GM21515 (cell line): ENCODE measurements at regions not wholly inside any gene's neighbourhood (a gene's known extent, or its start where the extent isn't known, plus 50 kb on each side); places are given as distances from the start of the nearest gene placed in this dataset.
"Not testable (repeated sequence)": the region's sequence is repeated elsewhere in the genome, so short reads cannot be mapped to it uniquely, and the experiment has no call there.

Source experiments
- ATAC-seq: cut with Tn5 transposase; IDR thresholded peaks from one replicate; pipeline ENCODE4 v1.9.1; 2021; ENCODE audit not compliant: unreplicated experiment

DNA sequence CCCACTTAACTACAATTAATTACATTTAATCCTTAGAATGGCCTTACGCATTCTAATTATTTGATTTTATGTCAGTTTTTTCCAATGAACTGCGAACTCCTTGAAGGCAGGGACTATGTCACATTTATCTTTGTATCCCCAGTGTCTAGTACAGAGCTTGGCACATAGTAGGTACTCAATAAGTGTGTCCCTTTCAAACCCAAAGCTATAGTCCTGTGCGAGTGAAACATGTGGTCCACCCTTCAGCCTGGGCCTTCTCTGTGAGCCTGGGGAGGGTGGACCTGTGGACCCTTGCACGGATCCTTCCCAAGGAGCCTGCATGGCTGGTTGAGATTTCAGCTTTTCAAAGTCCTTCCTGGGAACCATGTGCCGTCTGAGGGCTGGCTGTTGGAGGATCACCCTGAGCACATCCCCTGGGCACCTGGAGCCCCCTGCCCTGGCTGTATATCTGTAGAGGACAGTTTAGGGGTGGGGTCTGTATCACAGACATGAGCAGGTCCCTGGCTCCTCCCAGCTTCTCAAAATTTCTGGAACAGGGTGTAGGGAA lies 103.1 kb downstream of the IER5 start:
- no peak for ATAC-seq

DNA sequence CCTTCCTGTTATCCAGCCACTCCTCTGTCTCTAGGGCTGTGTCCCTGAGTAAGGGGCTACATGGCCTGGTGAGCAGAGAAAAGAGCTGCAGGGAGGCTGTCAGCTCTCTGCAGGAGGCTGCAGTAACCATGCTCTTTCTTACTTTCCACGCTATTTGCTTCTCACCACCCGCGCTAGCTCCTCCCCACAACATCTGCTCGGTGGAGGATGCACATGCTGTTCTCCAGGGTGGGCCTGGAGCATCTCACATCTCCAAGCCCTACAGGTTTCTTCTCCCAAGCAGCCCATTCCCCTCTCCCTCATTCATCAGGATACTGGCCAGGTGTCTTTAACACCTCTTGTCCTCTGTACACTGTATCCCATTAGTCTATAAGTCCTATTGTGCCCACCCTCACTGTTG lies 103.8 kb downstream of the IER5 start:
- ATAC-seq, result no peak

GRCh38 chr1:181202986-181203555 lies 114.6 kb downstream of the IER5 start:
- ATAC-seq, result no peak

DNA sequence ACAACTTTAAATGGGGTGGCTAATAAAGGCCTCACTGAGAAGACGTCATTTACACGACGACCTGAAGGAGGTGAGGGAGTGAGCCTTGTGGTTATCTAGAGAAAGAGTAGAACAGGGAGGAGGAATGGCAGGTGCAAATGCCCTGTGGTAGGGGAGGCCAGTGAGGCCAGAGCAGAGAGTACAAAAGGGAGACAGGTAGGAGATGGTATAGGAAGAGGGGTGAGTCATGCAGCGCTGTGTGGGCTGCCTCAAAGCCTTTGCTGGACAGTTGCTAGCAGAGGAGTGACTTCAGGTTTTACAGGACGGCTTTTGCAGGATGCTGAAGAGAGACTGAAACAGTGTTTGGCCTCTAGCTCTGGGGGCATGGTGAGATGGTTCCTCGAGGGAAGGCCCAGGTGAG lies 116.0 kb downstream of the IER5 start:
- ATAC-seq, result no peak

DNA sequence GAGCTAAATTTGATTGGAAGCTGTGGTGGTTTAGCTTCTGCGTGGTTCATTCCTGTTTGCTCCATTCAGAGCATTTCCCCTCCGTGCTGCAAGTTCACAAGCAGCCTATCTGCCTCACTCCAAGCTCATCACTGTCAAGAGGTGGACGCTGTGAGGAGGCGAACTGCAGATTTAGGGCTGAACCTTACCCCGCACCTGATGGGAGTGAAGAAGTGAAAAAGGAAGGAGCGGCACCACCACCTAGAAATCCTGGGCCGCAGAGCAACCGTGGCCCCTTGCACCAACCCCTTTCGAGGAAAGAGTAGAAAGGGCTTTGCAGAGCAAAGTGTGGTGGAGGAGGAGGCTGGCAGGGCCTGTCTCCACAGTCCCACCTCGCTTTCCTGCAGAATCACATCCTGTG lies 117.4 kb downstream of the IER5 start:
- no peak for ATAC-seq

GRCh38 chr1:181206513-181206912 lies 118.0 kb downstream of the IER5 start:
- ATAC-seq, result no peak

DNA sequence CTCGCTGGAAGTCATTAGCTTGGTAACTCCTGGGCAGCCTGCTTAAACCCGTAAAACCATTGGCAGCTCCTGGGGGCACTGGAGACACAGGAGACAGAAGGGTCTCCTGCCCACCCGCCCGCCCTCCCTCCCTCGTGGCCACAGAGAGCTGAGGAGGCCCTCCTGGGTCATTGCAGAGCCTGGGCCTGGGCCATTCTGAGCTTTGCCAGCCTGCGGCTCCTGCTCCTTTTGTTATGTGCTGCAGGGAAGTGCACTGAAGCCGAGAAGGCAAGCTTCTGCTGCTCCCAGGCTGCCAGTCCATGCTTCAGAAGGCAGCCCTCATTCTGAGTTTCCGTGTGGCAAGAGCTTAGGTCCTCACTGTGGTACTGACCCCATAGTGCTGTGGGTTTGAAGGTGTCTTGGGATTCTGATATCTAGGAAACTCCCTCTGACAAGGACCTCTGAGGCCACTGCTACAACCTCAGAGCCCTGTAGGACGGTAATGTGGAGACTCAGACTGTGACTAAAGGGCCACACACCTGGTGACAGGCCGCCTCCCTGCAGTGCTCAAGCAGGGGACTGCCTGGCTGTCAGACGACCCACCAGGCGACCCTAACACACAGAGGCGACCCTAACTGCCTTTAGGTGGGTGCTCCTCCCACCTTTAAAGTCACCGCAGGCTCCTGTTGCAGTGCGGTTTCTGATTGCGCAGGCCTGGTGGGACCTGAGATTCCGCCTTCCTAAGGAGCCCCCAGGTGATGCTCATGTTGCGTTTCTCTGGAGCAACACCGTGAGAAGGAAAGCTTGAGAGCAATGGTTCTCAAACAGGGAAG lies 118.7 kb downstream of the IER5 start:
- no peak for ATAC-seq

DNA sequence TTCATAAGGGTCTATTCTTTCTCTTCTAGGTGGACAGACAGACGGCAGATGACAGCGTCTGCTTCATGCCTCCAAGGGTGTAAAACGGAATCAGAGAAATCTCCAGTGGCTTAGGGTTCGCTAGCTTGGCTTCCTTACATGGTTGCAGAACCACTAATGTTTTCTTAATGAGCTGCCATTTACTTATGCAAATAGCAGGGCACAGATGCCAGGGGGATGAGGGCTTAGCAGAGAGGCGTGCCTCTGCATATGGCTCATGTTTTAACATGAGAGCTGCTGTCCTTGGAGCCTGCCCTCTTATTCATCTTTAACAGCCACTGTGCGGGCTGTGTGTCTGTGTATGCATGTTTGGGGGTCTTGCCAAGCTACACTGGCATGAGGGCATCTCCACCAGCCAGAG lies 119.6 kb downstream of the IER5 start:
- no peak for ATAC-seq

DNA sequence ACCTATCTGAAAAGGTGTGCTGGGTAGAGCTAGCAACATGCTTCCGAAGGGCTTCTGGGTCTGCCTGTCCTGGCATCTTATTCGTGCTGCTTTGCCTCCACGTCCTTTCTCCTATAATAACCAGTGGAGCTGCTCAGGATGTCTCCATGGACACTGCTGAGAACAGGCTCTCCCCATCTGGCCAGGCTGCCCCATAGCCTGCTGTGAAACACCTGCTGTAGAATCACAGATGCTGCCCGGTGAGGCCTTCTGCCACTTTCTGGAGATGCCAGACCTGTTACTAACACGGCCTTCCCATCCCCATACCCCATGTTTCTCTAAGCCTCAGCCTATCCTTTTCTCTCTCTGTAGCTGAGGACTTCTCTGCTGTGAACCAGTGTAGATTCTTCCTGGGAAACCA lies 120.5 kb downstream of the IER5 start:
- no peak for ATAC-seq

GRCh38 chr1:181213056-181213455 lies 124.6 kb downstream of the IER5 start:
- no peak for ATAC-seq

- ATAC-seq, result no peak
These were observed 128.1 kb downstream of the IER5 start for GRCh38 chr1:181216591-181216994.

DNA sequence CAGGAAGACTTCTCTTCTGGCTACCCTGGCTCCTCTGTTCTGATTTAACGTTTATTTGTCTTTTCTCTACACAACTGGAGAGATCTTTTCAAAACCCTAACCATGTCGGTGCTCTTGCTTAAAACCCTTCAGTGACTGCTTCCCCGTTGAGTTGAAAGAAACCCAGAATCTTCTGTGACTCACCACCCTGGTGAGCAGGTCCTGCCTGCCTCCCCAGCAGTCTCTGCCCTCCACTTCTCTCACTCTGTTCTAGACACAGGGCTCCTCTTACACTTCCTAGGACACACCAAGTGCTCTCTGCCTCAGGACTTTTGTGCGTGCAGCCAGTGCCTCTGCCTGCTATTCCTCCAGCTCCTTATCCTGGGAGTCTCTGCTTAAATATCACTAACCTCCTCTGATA lies 131.4 kb downstream of the IER5 start:
- no peak for ATAC-seq

- no peak for ATAC-seq
These were observed 132.6 kb downstream of the IER5 start for GRCh38 chr1:181221078-181221477.

DNA sequence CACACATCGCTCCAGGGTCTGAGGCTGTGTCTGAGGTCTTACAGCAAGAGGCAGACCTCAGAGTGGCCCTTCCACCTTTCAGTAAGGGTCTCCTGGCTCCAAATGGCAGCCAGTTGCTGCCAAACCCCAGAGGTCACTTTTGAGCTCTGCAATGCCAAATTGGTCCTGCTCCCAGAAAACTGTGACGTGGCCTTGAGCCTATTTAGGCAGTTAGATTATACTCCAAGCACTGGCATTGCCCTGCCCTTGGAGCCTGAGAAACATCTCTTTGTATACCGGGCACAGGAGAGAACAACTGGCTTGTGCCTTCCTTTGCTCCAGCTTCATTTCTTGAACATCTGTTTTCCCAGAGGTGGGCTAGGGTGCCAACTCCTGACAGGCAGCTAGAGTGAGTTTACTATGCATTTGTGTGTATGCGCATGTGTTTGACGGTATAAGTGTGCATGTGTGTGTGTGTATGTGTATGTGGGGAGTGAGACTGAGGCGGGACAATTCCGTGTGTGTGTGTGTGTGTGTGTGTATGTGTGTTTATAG lies 134.5 kb downstream of the IER5 start:
- no peak for ATAC-seq

DNA sequence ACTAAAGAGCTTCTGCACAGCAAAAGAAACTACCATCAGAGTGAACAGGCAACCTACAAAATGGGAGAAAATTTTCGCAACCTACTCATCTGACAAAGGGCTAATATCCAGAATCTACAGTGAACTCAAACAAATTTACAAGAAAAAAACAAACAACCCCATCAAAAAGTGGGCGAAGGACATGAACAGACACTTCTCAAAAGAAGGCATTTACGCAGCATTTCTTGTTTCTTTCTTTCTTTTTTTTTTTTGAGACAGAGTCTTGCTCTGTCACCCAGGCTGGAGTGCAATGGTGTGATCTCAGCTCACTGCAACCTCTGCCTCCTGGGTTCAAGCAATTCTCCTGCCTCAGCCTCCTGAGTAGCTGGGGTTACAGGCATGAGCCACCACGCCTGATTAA lies 138.2 kb downstream of the IER5 start:
- not testable (repeated sequence) for ATAC-seq

- ATAC-seq, result no peak
These were observed 150.6 kb downstream of the IER5 start for GRCh38 chr1:181239086-181239485.

DNA sequence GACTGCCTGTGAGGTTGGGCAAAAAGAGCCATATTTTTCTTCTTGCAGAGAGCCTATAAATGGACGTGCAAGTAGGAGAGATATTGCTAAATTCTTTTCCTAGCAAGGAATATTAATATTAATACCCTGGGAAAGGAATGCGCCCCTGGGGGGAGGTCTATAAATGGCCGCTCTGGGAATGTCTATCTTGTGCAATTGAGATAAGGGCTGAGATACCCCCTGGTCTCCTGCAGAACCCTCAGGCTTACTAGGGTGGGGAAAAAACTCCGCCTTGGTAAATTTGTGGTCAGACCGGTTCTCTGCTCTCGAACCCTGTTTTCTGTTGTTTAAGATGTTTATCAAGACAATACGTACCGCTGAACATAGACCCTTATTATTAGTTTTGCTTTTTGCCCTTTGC lies 157.8 kb downstream of the IER5 start:
- not testable (repeated sequence) for ATAC-seq

GRCh38 chr1:181248361-181248760 lies 159.9 kb downstream of the IER5 start:
- not testable (repeated sequence) for ATAC-seq

DNA sequence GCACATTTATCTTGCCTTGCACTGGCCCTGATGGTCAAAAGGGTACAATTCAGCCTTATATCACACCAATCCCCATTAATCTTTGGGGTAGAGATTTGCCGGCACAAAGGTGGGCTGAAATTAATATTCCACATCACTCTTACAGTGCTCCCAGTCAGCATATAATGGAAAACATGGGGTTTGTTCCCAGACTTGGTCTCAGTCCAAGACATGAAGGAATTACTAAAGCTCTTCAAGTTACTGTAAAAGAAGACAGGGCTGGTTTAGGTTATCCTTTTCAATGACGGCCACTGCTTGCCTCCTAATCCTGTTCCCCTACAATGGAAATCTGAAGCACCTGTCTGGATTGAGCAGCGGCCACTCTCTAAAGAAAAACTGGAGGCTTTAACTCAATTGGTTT lies 160.7 kb downstream of the IER5 start:
- no peak for ATAC-seq

DNA sequence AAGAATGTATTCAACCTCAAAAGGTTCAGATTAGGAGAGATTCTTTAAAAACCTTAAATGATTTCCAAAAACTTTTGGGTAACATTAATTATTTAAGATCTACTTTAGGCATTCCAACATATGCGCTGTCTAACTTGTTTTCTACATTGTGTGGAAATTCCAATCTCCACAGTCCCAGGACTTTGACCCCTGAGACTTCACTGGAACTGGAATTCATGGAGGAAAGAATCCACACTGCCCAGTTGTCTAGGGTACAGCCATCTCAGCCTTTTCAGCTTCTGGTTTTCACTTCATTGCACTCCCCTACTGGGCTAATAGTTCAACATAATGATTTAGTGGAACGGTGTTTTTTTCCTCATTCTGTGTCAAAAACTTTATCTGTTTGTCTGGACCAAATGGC lies 161.5 kb downstream of the IER5 start:
- ATAC-seq, result no peak

- no peak for ATAC-seq
These were observed 162.7 kb downstream of the IER5 start for GRCh38 chr1:181251001-181251712.

DNA sequence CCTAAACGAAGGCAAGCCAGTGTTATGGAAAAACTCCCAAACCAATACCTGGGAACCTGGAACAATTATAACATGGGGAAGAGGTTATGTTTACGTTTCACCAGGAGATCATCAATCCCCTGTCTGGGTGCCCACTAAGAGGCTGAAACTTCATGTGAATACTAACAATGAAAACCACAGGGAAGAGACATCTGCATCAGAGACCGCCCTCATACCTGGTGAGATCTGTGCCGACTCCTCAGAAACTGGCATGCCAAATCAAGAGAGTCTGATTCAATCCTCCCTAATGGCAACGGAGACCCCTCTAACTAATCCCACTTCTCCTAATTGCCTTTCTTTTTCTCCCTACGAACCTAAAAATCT lies 163.2 kb downstream of the IER5 start:
- ATAC-seq, result no peak
